ENCODE measurements at regions not wholly inside any gene's neighbourhood (a gene's known extent, or its start where the extent isn't known, plus 50 kb on each side); places are given as distances from the start of the nearest gene placed in this dataset.
A peak's percentile ranks its signal among the peaks of the same experiment; 100 is the strongest.
"Not testable (repeated sequence)": the region's sequence is repeated elsewhere in the genome, so short reads cannot be mapped to it uniquely, and the experiment has no call there.

GRCh38 chr3:163548015-163548414, 1530.3 kb downstream of the SI start:
- DNase-seq (ENCODE audit: low read depth), result no peak

GRCh38 chr3:163547014-163547685, 1531.1 kb downstream of the SI start:
- DNase-seq (ENCODE audit: low read depth), result no peak

- peak; percentile 96 for DNase-seq (ENCODE audit: low read depth)
Measured at GRCh38 chr3:163543662-163544061, 1534.6 kb downstream of the SI start.

GRCh38 chr3:163541629-163542028, 1536.7 kb downstream of the SI start:
- DNase-seq (ENCODE audit: low read depth), result no peak

GRCh38 chr3:163538387-163538786, 1539.9 kb downstream of the SI start:
- DNase-seq (ENCODE audit: low read depth), result peak; percentile 89

- DNase-seq (ENCODE audit: low read depth), result no peak
Measured at GRCh38 chr3:163533381-163533780, 1544.9 kb downstream of the SI start.

GRCh38 chr3:163523375-163523774, 1554.9 kb downstream of the SI start:
- no peak for DNase-seq (ENCODE audit: low read depth)

GRCh38 chr3:163521261-163521660, 1557.0 kb downstream of the SI start:
- no peak for DNase-seq (ENCODE audit: low read depth)

GRCh38 chr3:163518065-163518464, 1560.2 kb downstream of the SI start:
- no peak for DNase-seq (ENCODE audit: low read depth)

- no peak for DNase-seq (ENCODE audit: low read depth)
Measured at GRCh38 chr3:163513149-163513657, 1565.1 kb downstream of the SI start.

GRCh38 chr3:163508206-163508605, 1570.1 kb downstream of the SI start:
- DNase-seq (ENCODE audit: low read depth), result no peak

GRCh38 chr3:163504974-163505373, 1573.3 kb downstream of the SI start:
- DNase-seq (ENCODE audit: low read depth), result no peak

GRCh38 chr3:163499736-163500219, 1578.5 kb downstream of the SI start:
- DNase-seq (ENCODE audit: low read depth), result not testable (repeated sequence)

- not testable (repeated sequence) for DNase-seq (ENCODE audit: low read depth)
Measured at GRCh38 chr3:163498842-163499735, 1579.2 kb downstream of the SI start.

GRCh38 chr3:163491714-163492113, 1586.6 kb downstream of the SI start:
- no peak for DNase-seq (ENCODE audit: low read depth)

- peak; percentile 58 for DNase-seq (ENCODE audit: low read depth)
Measured at GRCh38 chr3:163490119-163490518, 1588.2 kb downstream of the SI start.

- no peak for DNase-seq (ENCODE audit: low read depth)
Measured at GRCh38 chr3:163482695-163483094, 1595.6 kb downstream of the SI start.

GRCh38 chr3:163481738-163482137, 1596.6 kb downstream of the SI start:
- no peak for DNase-seq (ENCODE audit: low read depth)

- DNase-seq (ENCODE audit: low read depth), result peak; percentile 23
Measured at GRCh38 chr3:163476179-163476578, 1602.1 kb downstream of the SI start.

GRCh38 chr3:163474766-163475165, 1603.5 kb downstream of the SI start:
- no peak for DNase-seq (ENCODE audit: low read depth)

- no peak for DNase-seq (ENCODE audit: low read depth)
Measured at GRCh38 chr3:163468531-163469335, 1609.6 kb downstream of the SI start.

- DNase-seq (ENCODE audit: low read depth), result no peak
Measured at GRCh38 chr3:163462446-163462845, 1615.8 kb downstream of the SI start.
